Caco-2 (cell line): ENCODE measurements at regions not wholly inside any gene's neighbourhood (a gene's known extent, or its start where the extent isn't known, plus 50 kb on each side); places are given as distances from the start of the nearest gene placed in this dataset.

Source experiments
- BruUV-seq: library from RNA; stranded (reverse); fragments of 400-500 nt; replicated peaks from 2 replicates; lab custom pipeline; 2021; lab: Mats Ljungman, UMichigan
- CTCF ChIA-PET: fragments of 300-600 bp; sonication (Branson Sonifier 250); formaldehyde crosslinking; loops from one replicate; lab custom pipeline; 2022; ENCODE audit warnings: antibody characterized with exemption; lab: Charles Lee
- POLR2A ChIA-PET: fragments of 300-600 bp; sonication (Branson Sonifier 250); formaldehyde crosslinking; loops from one replicate; lab custom pipeline; 2022; ENCODE audit warnings: antibody characterized with exemption; lab: Charles Lee
- DNase-seq, 2 experiments: peaks; one replicate each; pipeline versions ENCODE4 v3.0.0 to v3.0.0-alpha.2; 2020 to 2022
- H3K27me3 ChIP-seq: replicated peaks from 2 replicates; pipeline ENCODE4 v1.6.0; 2011; ENCODE audit warnings: low read length; ENCODE audit not compliant: control insufficient read depth, insufficient read depth
- H3K36me3 ChIP-seq: 2 replicates; pipeline ENCODE4 v1.5.1; 2011; ENCODE audit warnings: low read length; ENCODE audit not compliant: control insufficient read depth, insufficient read depth
- H3K4me1 ChIP-seq: fragments of 250-450 bp; sonication (Bioruptor Pico); 2 replicates; pipeline ENCODE4 v1.5.1; 2020; ENCODE audit warnings: mild to moderate bottlenecking
- H3K4me3 ChIP-seq: 2 replicates; pipeline ENCODE4 v1.5.1; 2011; ENCODE audit warnings: low read depth, mild to moderate bottlenecking, control low read depth, low read length
- H3K9me3 ChIP-seq: fragments of 250-450 bp; sonication (Bioruptor Pico); 2 replicates; pipeline ENCODE4 v1.5.1; 2020; ENCODE audit warnings: mild to moderate bottlenecking, moderate library complexity
- H3K27ac Mint-ChIP-seq: one replicate; pipeline ENCODE4 v1.8.0; 2022; ENCODE audit warnings: mixed read lengths; ENCODE audit not compliant: unreplicated experiment
- H3K27me3 Mint-ChIP-seq: one replicate; pipeline ENCODE4 v1.8.0; 2022; ENCODE audit warnings: mixed read lengths; ENCODE audit not compliant: insufficient read depth, unreplicated experiment
- H3K36me3 Mint-ChIP-seq: one replicate; pipeline ENCODE4 v1.8.0; 2022; ENCODE audit warnings: mild to moderate bottlenecking, mixed read lengths; ENCODE audit not compliant: insufficient read depth, unreplicated experiment
- H3K4me1 Mint-ChIP-seq: one replicate; pipeline ENCODE4 v1.8.0; 2022; ENCODE audit warnings: low read depth, mixed read lengths; ENCODE audit not compliant: unreplicated experiment
- H3K4me3 Mint-ChIP-seq: one replicate; pipeline ENCODE4 v1.8.0; 2022; ENCODE audit warnings: mild to moderate bottlenecking, moderate library complexity, mixed read lengths; ENCODE audit not compliant: unreplicated experiment
- H3K9me3 Mint-ChIP-seq: one replicate; pipeline ENCODE4 v1.8.0; 2022; ENCODE audit warnings: mixed read lengths; ENCODE audit not compliant: unreplicated experiment
- CTCF ChIP-seq, 2 experiments: fragments of 200-600 bp in 1 of 2; IDR thresholded peaks; 1 replicate in 1 of 2; 2 replicates in 1 of 2; pipeline versions ENCODE4 v1.5.1 to v1.8.0; 2011 to 2022; ENCODE audit warnings: antibody characterized with exemption in 1 of 2, control low read depth in 1 of 2, inconsistent platforms in 1 of 2, low read depth in 1 of 2, low read length in 1 of 2, mild to moderate bottlenecking in 1 of 2, moderate library complexity in 1 of 2; ENCODE audit not compliant: insufficient read depth in 1 of 2, severe bottlenecking in 1 of 2, unreplicated experiment in 1 of 2
- intact Hi-C: fragments of 100-400 bp; cut with micrococcal nuclease; formaldehyde crosslinking; loops from one replicate; pipeline ENCODE4 v1.10.0; 2022; ENCODE audit not compliant: unreplicated experiment

- CTCF ChIA-PET, result no interaction called here
- no peaks in the 10 kb centered on the region for H3K9me3 ChIP-seq
Measured at GRCh38 chr1:57784356-57784755, 360.5 kb upstream of the DAB1 start.

GRCh38 chr1:57782357-57782756 is 358.5 kb upstream of the DAB1 start:
- H3K36me3 Mint-ChIP-seq, result no peaks in the 10 kb centered on the region
- no TSS peak for BruUV-seq
- H3K4me3 Mint-ChIP-seq, result no peak overlapping the region
- no peaks in the 10 kb centered on the region for H3K4me1 Mint-ChIP-seq
- H3K27me3 Mint-ChIP-seq, result peaks cover 10% of the 10 kb centered on the region
- Histone ChIP-seq H3K4me3 (no peak overlapping the region), H3K36me3 (no peaks in the 10 kb centered on the region), H3K9me3 (no peaks in the 10 kb centered on the region), H3K4me1 (no peaks in the 10 kb centered on the region), H3K27me3 (no peaks in the 10 kb centered on the region)
- TF ChIP-seq CTCF (IDR thresholded peaks at IDR 0.05; ENCODE audit: insufficient read depth in 1 of 2, low read depth in 1 of 2, low read length in 1 of 2, severe bottlenecking in 1 of 2, unreplicated experiment in 1 of 2), result no peak
- H3K27ac Mint-ChIP-seq, result no peak overlapping the region
- intact Hi-C loops, result no loop called here
- CTCF ChIA-PET, result no interaction called here
- no peaks in the 10 kb centered on the region for H3K9me3 Mint-ChIP-seq
- POLR2A ChIA-PET, result no interaction called here
- no peak for DNase-seq

More at GRCh38 chr1:57784356-57784755, 360.5 kb upstream of the DAB1 start:
- Mint-ChIP-seq H3K4me3 (no peak overlapping the region), H3K27ac (no peak overlapping the region), H3K36me3 (no peaks in the 10 kb centered on the region), H3K9me3 (no peaks in the 10 kb centered on the region), H3K4me1 (no peaks in the 10 kb centered on the region), H3K27me3 (peaks cover 5% of the 10 kb centered on the region)
- no peaks in the 10 kb centered on the region for H3K36me3 ChIP-seq
- no peak overlapping the region for H3K4me3 ChIP-seq
- BruUV-seq, result no TSS peak
- H3K27me3 ChIP-seq, result no peaks in the 10 kb centered on the region
- no peak for DNase-seq
- POLR2A ChIA-PET, result no interaction called here
- intact Hi-C loops, result no loop called here
- no peak for TF ChIP-seq CTCF (IDR thresholded peaks at IDR 0.05; ENCODE audit: insufficient read depth in 1 of 2, low read depth in 1 of 2, low read length in 1 of 2, severe bottlenecking in 1 of 2, unreplicated experiment in 1 of 2)
- no peaks in the 10 kb centered on the region for H3K4me1 ChIP-seq

- Histone ChIP-seq H3K27me3 (no peaks in the 10 kb centered on the region), H3K9me3 (no peaks in the 10 kb centered on the region), H3K4me3 (no peak overlapping the region), H3K4me1 (no peaks in the 10 kb centered on the region), H3K36me3 (no peaks in the 10 kb centered on the region)
- H3K4me1 Mint-ChIP-seq, result no peaks in the 10 kb centered on the region
- intact Hi-C loops, result no loop called here
- H3K36me3 Mint-ChIP-seq, result no peaks in the 10 kb centered on the region
- no peak for DNase-seq
- H3K4me3 Mint-ChIP-seq, result no peak overlapping the region
- POLR2A ChIA-PET, result no interaction called here
- no peak overlapping the region for H3K27ac Mint-ChIP-seq
- no peaks in the 10 kb centered on the region for H3K9me3 Mint-ChIP-seq
- CTCF ChIA-PET, result no interaction called here
- no TSS peak for BruUV-seq
- no peak for TF ChIP-seq CTCF (IDR thresholded peaks at IDR 0.05; ENCODE audit: insufficient read depth in 1 of 2, low read depth in 1 of 2, low read length in 1 of 2, severe bottlenecking in 1 of 2, unreplicated experiment in 1 of 2)
- H3K27me3 Mint-ChIP-seq, result no peaks in the 10 kb centered on the region
Measured at GRCh38 chr1:57772580-57773195, 348.8 kb upstream of the DAB1 start.
